ENCODE measurements at regions not wholly inside any gene's neighbourhood (a gene's known extent, or its start where the extent isn't known, plus 50 kb on each side); places are given as distances from the start of the nearest gene placed in this dataset.
"Not testable (repeated sequence)": the region's sequence is repeated elsewhere in the genome, so short reads cannot be mapped to it uniquely, and the experiment has no call there.

- DNase-seq, result no peak
Measured at GRCh38 chr10:106378251-106378650, 786.3 kb downstream of the SORCS1 start.

DNA sequence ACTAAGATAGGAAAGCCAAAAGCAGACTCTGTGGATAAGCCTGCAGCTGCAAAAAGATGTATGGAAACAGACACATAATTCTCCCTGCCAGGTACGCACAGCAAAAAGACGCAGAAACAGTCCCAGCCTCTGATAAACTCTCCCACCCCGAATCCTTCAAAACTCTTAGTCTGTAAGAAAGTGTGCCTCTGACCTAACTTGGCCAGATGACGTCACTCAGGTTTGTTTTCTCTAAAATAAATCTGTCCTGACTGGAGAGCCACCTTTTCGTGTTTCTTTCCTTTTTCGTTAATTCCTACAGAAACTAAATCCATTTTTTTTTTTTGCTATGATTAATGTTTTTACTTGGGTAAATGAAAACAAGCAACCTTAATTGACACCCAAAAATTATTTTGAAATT is 793.8 kb downstream of the SORCS1 start:
- no peak for DNase-seq

- DNase-seq, result no peak
Measured at GRCh38 chr10:106360870-106361269, 803.6 kb downstream of the SORCS1 start.

DNA sequence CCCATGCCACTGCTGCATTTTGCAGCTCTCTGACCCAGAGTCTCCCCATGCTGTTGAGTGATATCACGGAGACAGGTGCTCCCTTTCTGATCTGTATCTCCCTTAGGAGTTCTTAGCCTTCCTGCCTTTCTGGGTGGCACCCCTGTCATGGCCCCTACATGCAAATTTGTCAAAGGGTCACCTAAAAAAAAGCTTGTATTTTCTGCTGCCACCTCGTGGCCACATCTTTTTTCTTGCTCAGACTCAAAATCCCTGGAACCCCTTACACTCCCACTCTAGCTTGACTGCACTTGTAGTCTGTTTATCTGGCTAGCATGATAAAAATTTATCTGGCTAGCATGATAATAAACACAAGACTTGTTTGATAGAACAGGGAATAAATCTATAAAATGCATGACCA is 809.1 kb downstream of the SORCS1 start:
- DNase-seq, result no peak

DNA sequence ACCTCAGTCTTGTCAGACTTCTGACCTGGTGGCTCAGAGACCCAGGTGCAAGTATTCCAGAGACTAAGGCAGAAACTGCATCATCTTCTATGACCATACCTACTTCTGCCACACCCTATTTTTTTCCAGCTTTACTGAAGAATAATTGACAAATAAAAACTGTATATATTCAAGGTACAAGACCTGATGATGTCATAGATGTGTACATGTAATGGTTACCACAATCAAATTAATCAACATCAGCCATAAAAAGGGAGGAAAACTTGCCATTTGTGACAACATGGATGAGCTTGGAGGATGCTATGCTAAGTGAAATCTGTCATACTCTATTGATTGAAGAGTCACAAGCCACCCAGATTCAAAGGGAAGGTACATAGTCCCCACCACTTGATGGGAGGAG is 815.6 kb downstream of the SORCS1 start:
- DNase-seq, result no peak

- no peak for DNase-seq
Measured at GRCh38 chr10:106347547-106347946, 817.0 kb downstream of the SORCS1 start.

DNA sequence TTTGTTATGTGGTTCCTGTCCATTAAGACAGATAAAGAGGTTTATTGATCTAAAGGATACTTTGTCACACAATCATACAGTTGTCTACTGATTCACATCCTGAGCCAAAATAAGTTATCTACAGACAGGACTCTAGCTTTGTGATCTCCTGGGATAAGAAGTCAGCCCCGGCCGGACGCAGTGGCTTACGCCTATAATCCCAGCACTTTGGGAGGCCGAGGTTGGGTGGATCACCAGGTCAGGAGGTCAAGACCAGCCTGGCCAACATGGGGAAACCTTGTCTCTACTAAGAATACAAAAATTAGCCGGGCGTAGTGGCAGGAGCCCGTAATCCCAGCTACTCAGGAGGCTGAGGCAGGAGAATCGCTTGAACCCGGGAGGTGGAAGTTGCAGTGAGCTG is 821.0 kb downstream of the SORCS1 start:
- not testable (repeated sequence) for DNase-seq

DNA sequence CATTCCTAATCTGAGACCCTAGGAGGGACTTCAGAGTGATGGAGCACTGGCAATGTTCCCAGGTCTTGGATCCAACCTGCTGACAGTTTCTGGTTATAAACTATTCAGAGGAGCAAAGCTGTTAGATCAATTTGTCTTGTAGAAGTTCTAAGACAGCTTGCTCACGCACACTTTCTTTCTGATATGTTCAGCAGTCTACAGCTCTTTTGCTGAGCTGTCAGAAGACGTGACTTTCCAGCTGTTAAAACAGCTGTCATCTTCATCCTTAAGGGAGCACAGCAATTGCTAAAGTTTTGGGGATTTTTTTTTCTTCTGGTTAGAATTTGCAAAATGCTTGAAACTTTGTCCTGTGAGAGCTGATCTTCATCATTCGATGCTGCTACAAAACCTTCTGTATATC is 823.1 kb downstream of the SORCS1 start:
- DNase-seq, result no peak

DNA sequence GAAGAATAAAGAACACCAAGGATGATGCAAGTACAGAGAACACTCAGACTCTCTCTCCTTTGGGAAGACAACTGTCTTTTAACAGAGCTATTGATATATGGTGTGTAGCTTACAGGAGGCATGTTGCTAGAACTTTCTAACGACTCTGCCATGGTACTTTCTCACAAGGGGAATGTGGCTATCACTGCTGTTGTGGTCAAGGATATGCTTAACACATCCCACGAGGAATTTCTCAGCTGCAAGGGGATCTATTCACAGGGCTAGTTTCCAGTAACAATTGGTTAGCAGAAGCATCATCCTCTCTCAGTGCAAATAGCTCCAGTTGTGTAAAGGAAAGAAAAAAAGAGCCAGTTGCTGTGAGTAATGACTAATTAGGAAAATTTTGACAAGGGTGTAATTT is 826.0 kb downstream of the SORCS1 start:
- DNase-seq, result no peak

- no peak for DNase-seq
Measured at GRCh38 chr10:106336874-106337273, 827.6 kb downstream of the SORCS1 start.

DNA sequence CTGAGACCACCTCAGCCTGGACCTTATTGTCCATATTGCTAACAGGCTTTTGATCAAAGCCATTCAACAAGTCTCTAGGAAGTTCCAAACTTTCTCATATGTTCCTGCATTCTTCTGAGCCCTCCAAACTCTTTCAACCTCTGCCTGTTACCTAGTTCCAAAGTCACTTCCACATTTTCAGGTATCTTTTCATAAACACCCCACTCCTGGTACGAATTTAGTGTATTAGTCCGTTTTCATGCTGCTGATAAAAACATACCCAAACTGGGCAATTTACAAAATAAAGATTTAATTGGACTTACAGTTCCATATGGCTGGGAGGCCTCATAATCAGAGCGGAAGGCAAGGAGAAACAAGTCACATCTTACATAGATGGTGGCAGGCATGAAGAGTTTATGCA is 836.8 kb downstream of the SORCS1 start:
- no peak for DNase-seq

DNA sequence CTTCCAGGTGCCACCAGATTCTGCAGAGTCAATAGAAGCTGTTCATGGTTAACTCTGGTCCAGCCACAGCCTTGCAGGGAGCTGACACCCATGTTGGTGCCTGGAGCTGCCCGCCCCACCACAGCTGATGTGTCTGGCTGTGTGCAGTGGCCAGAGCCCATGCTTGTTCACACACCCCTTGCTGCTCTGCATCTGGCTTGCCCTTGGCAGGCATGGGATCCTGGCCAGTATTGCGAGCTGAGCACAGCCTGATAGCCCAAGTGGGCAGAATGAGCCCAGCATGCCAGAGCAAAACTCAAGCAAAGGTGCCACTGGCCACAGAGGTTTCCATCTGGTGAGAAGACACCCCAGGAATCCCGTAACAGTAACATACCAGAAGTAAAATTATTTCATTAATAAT is 843.6 kb downstream of the SORCS1 start:
- DNase-seq, result no peak

DNA sequence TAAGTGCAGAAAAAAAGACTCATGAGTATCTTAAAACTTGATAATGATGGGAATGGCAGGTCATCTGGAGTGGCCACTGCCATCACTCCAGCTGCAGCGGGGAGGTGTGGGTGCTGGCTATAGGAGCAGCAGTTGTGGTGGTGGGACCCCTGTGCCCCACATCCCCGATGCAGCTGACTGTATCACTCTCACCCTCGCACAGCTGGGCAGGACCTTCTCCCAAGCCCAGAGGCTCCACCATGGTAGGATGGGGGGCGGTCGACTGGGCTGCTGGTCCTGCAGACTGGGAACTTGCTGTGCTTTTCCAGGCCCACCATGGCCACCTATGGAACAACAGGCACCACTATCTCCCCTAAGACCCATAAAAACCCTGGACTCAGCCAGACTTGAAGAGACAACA is 844.4 kb downstream of the SORCS1 start:
- no peak for DNase-seq

DNA sequence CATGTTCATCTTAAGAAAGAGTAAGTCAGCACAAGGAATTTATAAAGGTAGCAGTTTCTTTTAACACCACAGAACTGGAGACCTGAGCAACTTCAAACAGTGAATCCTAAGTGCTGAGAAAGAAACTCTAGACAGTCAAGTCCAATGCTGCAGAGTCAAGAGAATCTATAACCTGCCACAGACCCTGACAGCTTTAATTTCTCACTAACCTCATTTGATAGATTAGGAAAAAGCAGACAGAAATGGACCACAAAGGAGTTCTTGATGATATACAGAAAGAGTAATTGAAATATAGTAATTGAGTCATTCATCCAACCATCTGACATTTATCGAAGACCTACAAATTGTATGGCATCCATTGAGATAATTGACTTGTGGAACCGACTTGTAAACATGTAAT is 847.0 kb downstream of the SORCS1 start:
- no peak for DNase-seq

GRCh38 chr10:106313041-106313440 is 851.5 kb downstream of the SORCS1 start:
- no peak for DNase-seq

- DNase-seq, result no peak
Measured at GRCh38 chr10:106312087-106312486, 852.4 kb downstream of the SORCS1 start.

DNA sequence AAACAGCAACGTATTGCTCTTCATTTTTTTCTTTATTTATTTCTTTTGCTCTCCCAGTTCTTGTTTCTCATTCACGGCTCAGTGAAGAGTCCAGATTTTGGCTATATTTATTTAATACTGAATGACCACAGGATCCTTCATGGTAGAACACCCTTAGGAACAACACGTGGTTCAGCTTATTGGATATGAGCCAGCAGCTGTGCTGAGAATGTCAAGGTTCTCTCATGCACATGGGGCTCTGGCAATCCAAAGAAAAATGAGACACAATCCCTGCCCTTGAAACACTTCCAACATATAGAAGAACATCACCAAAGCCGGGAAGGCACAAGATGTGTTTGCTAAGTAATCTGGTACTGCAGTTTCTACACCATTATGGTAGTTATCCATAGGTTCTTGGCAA is 852.9 kb downstream of the SORCS1 start:
- DNase-seq, result no peak

DNA sequence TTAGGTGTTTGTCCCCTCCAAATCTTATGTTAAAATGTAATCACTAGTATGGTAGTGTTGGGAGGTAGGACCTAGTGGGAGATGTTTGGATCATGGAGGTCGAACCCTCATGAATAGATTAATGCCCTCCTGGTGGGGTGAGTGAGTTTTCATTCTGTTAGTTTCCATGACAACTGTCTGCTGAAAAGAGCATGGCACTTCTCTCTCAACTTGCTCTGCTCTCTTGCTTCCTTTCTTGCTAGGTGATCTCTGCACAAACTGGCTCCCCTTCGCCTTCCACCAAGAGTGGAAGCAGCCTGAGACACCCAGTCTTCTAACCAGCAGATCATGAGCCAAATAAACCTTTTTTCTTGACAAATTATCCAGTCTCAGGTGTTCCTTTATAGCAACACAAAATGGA is 853.9 kb downstream of the SORCS1 start:
- DNase-seq, result no peak

- DNase-seq, result no peak
Measured at GRCh38 chr10:106309376-106309775, 855.1 kb downstream of the SORCS1 start.

DNA sequence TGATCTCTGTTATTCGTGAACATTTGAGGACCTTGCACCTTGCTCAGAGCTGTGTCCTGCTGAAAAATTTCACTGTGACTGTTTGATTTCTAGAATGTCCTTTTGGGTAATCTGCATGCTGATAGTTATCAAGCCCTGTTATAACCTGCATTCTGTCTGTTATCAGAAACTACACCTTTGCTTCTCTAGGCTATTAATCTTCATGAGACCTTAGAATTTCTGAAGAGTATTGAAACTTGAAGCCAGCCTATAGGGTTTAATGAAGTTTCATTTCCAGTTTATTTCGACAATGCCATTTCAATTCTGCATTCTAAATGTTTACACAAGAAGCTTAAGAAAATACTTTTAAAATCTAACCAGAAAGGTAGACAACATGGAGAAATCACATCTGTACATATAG is 856.2 kb downstream of the SORCS1 start:
- no peak for DNase-seq

- no peak for DNase-seq
Measured at GRCh38 chr10:106304056-106304455, 860.5 kb downstream of the SORCS1 start.

DNA sequence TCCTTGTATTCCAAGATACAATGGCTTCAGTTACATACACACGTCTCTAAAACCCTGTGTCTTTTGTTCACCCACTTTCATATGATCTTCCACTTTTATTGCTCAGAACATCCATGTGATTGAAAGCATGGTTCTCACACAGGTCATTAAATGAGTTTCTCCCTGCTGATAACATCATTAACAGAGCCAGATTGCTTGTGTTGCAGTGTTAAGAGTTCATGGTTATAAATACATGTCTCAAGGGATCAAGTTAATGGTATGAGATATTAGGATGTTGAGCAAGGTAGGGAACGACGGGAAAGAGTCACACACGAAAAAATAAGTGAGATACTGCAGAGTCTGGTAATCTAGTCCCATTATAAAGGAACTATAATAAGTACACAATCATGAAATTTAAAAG is 861.5 kb downstream of the SORCS1 start:
- DNase-seq, result no peak

DNA sequence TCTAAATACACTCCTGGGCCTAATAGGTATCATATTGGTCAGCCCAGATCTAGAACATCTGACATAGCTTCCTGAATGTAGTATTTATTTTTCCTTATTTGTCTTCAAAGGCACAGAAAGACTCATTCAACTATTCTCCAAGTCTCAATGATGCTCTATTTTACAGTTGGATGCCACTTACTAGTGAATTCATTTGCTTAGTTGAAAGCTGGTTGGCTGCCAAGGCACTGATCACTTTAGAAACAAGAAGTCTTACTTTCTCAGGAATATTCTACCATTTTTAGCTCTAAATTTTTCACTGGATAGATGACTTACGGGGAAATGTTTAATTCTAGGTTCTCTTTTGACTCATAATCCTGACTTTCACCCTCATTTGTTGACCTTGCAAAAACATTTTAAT is 863.4 kb downstream of the SORCS1 start:
- no peak for DNase-seq

DNA sequence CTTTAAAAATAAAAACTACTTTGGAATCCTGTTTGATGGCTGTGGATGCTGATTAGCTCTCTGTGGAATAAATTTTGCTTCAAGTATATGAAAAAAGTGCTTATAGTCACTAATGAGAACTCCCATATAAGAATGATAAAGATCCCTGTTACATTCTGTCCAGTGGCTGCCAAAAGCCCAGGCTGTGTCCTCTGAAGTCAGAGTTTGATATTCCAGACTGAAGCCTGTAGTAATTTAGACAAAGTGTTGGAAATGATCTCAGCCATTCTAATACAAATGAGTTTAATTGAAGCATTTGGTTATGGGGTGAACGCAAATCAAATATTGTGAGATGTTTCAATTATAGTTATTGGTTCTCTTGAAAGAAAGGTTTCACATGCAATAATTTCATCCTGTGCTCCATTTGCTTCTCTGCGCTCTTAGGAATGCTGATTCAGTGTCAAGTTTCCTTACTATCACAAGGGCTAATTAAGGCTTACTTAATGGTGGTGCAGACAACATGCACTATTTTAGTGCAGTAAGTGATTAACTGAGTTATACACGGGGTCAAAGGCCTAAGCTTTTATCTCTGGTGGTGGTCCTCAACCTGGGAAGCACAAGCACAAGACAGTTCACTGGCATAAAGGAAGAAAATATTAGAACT is 867.6 kb downstream of the SORCS1 start:
- DNase-seq, result no peak

- no peak for DNase-seq
Measured at GRCh38 chr10:106284802-106285587, 879.5 kb downstream of the SORCS1 start.

Measured in stimulated activated naive CD4-positive, alpha-beta T cell (primary cell).